HG02763 (cell line): ENCODE measurements at regions not wholly inside any gene's neighbourhood (a gene's known extent, or its start where the extent isn't known, plus 50 kb on each side); places are given as distances from the start of the nearest gene placed in this dataset.

ENCODE experiments used
- ATAC-seq: cut with Tn5 transposase; IDR thresholded peaks from one replicate; pipeline ENCODE4 v1.9.1; 2021; ENCODE audit warnings: mild to moderate bottlenecking, moderate library complexity; ENCODE audit not compliant: unreplicated experiment

- no peak for ATAC-seq
These were observed 137.8 kb upstream of the SPACA1 start for GRCh38 chr6:87909849-87910248.

- no peak for ATAC-seq
These were observed 138.4 kb upstream of the SPACA1 start for GRCh38 chr6:87908978-87909811.

- ATAC-seq, result peak; percentile 35
These were observed 140.1 kb upstream of the SPACA1 start for GRCh38 chr6:87907521-87907920.

- ATAC-seq, result peak; percentile 85
These were observed 142.5 kb upstream of the SPACA1 start for GRCh38 chr6:87905101-87905641.

DNA sequence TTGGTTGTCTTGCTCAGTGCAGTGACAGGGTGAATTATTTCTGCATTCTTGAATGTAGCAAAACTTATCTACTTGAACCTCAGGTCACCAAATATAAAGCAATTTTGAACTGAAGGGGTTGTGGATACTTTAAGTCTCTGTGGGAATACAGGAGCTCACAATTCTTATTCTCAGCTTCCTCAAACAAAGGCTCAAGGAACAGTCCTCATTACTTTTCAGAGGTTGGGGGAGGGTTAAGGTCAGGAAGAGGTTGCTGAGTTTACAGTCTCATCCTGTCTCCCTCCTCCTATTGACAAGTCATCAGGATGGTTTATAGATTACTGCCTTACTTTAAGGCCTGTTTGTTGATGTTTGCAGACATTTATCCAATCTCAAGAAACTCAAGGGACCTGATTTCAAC, 143.6 kb upstream of the SPACA1 start:
- no peak for ATAC-seq

DNA sequence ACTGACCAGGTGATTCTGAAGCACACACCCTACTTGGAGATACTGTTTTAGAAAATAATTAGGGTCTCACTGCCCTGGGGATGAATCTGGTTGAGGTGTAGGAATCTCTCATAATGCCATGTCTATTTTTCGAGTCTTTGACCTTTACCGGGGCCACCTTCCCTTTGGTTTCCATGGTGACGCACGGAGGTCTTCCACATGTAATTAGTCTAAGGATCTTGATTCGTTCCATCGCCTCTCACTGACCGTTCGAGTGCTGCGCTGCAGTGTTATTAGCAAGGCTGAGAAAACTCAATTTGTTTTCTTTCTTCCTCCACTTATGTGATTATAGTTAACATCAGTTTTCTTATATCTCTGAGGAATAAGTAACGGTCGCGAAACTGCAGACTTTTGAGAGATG, 144.3 kb upstream of the SPACA1 start:
- no peak for ATAC-seq

DNA sequence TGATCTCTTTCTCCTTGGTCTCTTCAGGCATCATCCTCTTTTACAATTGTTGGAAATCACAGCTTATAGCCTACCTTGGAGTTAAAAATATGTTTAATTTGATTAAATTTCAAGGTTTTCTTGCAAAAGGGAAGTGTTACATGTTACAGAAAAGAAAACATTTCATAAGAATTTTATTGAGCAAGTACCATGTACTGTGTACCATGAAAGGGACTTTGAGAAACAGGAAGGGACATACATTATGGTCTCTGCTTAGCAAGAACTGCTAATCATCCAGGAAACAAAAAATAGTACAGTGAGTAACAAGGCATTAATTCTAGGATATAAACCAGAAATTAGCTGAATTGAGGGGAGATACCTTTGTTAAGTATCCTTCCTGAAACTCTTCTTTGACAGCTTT, 145.3 kb upstream of the SPACA1 start:
- no peak for ATAC-seq

GRCh38 chr6:87901613-87902012, 146.0 kb upstream of the SPACA1 start:
- no peak for ATAC-seq

DNA sequence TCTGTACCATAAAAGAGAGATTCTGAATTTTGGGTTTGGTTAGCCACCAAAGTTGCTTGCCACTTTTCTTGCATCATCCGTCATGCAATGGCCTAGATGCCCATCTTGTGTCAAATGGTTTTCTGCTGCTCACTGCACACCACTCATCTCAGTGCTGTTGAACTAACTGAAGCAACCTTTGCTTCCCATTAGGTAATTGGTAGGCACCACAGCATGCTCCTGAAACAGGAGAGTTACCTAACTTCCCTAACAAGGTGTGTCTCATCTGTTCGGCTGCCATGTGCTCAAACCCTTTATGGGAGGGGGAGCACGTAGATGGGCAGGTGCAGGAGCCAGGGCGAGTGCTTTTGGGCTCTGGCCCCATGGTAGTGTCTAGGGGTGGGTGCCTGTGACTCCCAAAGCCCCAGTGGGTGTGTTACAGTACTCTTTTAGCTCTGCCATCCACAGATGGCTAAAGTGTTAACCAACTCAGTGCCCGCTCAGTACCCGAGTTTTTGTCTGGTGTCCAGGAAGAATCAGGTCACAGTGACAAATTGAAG, 147.4 kb upstream of the SPACA1 start:
- ATAC-seq, result no peak

DNA sequence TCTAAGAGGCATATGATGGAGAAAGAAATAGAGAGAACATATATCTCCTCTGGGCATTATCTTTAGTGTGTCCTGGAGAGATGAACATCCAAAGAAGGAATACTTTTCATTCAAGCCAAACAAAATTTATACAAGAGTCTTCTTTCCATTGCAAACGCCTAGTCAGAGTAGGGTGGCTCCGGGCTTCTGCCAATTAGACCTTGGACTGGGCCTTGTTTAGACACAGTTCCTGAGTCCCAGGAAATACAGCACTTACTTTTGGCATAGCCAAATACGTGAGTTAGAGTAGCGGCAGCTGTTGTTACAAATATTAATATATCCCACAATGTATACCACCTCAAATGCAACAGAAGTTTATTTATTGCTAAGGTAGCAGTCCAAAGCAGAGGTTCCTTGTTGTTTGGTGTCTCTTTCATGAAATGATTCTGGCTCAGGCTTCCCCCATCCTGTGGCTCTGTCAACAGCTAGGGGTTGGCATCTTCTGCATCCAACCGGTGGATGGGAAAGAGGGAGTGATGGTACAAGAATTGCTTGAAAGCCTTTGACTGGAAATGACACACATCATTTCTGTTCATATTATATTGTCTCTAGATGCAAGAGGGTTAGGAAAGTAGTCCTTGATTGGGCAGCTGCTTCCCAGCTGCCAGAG, 148.0 kb upstream of the SPACA1 start:
- ATAC-seq, result no peak

DNA sequence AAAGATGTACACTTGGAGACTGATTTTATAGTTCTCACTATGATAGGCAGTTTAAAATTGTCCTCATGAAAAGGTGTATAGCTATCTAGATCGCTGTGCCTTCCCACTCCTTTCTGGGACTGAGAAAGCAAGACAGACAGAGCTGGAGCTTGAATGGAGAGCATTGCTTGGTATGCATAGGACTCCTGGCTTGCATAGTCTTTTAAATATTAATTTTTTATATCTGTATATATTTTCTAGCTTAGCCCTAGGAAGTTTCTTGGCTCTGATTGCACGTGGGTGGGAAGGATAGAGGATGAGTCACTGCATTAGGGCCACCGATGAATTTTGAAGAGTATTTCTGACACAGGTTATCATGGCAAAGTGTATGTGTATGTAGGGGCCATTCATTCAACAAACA, 150.0 kb upstream of the SPACA1 start:
- ATAC-seq, result no peak

- ATAC-seq, result no peak
These were observed 150.6 kb upstream of the SPACA1 start for GRCh38 chr6:87897013-87897412.

- ATAC-seq, result no peak
These were observed 160.4 kb upstream of the SPACA1 start for GRCh38 chr6:87887266-87887665.

DNA sequence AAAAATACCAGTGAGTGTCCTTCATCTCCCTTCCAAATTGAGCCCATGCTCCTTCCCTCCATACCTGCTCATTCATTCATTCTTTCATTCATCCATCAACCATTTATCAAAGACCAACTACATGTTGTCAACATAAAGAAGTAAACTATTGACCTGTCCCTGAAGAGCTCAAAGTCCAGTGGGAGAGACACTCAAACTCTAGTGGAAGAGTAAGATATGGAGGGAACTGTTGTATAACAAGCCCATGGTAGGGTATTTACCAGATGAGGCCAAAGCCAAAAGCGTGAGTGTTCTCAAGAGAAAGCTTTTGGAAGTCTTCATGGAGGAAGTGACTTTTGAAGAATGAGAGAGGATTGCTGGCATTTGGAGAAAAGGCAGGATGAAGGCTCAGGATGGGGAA, 163.4 kb upstream of the SPACA1 start:
- no peak for ATAC-seq

GRCh38 chr6:87881342-87881895, 166.2 kb upstream of the SPACA1 start:
- ATAC-seq, result no peak

DNA sequence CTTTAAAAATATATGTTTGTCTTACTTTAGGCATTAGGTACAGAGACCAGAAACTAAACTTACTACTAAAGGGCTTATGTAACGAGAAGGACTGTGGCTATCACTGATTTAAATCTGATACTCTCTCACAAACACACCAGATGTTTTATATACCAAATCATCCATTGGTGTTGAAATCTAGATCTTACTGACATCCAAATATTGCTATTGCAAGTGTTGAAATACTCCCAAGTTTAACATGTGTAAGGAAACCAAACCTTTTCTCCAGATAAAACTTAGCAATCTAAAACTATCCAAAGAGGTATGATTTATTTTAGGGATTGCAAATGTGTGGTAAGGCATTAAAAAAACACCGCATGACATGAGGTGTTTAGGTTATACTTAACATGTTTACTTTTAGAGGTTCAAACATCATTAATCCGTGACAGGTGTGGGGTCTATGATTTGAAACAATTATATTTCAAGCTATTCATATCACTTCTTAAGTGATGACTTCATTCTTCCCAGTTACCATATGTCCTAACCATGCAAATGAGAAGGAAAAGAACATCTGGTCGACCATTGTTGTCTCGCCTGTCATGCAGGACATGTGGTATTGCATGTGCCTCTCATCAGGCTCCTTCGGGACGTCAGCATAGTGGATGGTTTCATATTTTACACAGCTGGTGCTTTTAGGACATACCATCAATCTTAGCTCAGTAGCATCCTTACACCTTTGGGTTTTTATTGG, 168.3 kb upstream of the SPACA1 start:
- ATAC-seq, result peak; percentile 83

DNA sequence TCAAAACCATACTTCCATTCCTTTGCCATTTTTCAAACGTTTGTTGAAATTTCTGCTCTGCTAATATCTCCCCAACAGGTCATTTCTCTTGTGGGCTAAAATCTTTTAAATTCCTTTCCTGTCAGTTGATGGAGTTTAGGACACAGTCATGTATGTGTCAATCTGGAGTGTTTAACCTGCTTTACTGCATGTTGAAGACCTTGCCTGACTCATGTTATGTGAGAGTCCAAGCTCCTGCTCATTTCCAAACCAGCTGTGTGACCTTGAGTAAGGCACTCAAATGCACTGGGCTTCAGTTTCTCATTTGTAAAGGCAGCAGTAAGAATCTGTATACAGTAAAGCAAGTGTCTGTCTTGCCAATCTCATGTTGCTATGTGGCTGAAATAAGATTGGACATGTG, 171.9 kb upstream of the SPACA1 start:
- no peak for ATAC-seq

- no peak for ATAC-seq
These were observed 171.5 kb upstream of the AKIRIN2 start for GRCh38 chr6:87873556-87873955.

DNA sequence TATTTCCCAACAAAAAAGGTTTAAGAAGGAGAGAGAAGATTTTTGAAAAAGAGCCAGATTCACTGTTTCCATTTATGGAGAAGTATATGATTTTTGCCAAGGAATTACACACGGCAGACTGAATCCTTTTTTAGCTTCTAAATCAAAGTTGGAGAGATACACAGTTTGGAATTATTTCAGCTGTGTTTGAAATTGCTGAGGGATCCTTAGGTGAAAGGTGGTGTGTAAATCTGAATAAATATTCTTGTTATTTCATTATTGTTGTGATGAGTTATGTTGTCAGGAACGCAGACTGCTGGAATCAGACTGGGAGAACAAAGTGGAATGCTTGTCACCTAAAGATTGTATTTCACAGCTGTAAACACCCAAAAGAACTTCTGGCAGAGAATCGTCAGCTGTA, 168.5 kb upstream of the AKIRIN2 start:
- no peak for ATAC-seq

DNA sequence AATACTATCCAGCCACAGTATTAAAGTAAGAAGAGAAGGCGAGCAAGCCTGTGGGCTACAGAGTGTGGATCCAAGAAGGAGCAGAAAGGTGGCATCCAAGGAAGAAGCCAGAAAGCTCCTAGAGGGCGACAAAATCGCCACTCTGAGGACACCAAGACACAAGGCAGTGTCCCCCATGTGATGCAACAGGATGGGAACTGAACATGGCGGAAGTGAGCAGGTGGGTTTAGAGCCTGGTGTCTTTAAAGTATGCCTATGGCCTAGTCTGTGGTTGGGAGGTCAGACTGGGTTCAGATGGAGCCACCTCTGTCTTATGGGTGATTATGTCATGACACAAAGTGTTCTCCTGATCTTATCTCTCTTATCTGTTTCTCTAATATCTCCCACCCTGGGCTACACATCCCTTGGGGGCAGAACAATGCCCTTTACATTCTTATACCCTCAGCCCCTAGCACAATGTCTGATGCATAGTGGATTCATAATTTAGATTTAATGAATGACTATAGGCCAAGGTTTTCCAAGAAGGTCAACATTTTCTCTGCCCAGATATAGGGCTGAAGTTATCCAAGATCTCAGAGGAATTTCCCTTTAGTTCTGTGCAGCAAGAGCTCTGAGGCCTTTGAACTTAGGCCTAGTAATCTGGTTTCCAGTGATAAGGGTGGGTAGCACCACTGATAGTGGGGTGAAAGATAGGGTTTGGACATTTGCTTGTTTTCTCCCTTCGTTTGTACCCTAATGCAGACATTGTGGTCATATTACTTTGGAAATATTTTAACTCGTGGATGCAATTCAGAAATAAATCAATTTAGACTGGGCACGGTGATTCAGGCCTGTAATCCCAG, 167.3 kb upstream of the AKIRIN2 start:
- no peak for ATAC-seq
